ENCODE measurements at regions not wholly inside any gene's neighbourhood (a gene's known extent, or its start where the extent isn't known, plus 50 kb on each side); places are given as distances from the start of the nearest gene placed in this dataset.

DNA sequence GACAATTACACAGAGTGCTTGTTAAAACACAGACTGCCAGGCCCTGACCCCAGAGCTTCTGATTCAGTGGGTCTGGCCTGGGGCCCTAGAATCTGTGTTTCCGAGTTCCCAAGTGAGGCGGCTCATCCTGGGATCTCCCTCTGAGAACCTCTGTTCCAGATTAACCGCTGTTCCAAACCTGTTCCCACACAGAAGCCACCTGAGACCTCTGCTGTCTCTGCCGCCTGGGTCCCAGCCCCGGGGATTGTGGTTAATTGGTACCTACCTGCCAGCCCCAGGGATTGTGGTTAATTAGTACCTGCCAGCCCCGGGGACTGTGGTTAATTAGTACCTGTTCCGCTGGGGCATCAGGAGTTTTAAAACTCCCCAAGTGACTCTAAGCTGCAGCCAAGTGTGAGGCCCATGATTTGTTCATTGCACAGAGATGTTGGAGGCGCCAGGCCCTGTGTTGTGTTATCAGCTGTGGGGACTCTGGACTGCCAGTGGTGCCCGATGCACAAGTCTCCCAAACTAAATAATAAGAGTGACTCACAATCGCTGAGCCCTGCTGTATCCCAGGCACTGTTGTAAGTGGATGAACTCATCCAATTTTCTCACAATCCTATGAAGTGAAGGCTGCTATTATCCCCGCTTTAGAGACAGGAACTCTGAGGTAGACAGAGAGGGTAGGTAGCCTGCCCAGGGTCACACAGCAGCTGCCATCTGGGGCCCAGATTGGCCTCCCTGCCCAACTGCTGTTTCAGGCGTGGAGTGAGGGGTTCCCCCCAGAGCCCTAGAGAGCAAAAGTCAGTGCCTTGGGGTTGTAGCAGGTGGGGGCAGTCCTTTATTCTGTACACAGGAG, 219.7 kb downstream of the IRF8 start (continued):
- TF ChIP-seq BCL11A (IDR thresholded peaks at IDR 0.05; ENCODE audit: low read depth, low read length) (peak; percentile 99; the same call in 1 of the 2 replicates), BMI1 (IDR thresholded peaks at IDR 0.05; ENCODE audit: borderline replicate concordance) (peak; percentile 71; the same call in 1 of the 2 replicates), IKZF2 (IDR thresholded peaks at IDR 0.05) (peak; percentile 97 to 98), RBBP5 (conservative IDR thresholded peaks at IDR 0.05) (no peak), SMAD1 (IDR thresholded peaks at IDR 0.05; ENCODE audit: low read depth, partially characterized antibody) (peak; percentile 89), CHD1 (IDR thresholded peaks at IDR 0.05; ENCODE audit: low read depth, low read length) (no peak), CUX1 (IDR thresholded peaks at IDR 0.05; ENCODE audit: insufficient replicate concordance, low read depth, low read length) (no peak), IKZF1 (conservative IDR thresholded peaks at IDR 0.05) (peak; percentile 96), TCF3 (IDR thresholded peaks at IDR 0.05; ENCODE audit: borderline replicate concordance, insufficient read depth, low read depth, low read length) (0 out of 2 replicates have a peak, but pooled peaks have one; percentile 17), NR2F1 (conservative IDR thresholded peaks at IDR 0.05) (peak; percentile 92), ATF7 (IDR thresholded peaks at IDR 0.05; ENCODE audit: low read depth) (peak; percentile 71), ZNF24 (IDR thresholded peaks at IDR 0.05) (0 out of 2 replicates have a peak, but pooled peaks have one; percentile 37), EP300 (IDR thresholded peaks at IDR 0.05; ENCODE audit: borderline replicate concordance in 1 of 2, control insufficient read depth in 1 of 2, low read depth in 2 of 2, low read length in 2 of 2) (peak in 1 of 2 experiments; percentile 33; a peak in 1 of 4 replicates), FOS (IDR thresholded peaks at IDR 0.05; ENCODE audit: borderline replicate concordance, extremely low read depth, insufficient read length) (no peak), NBN (IDR thresholded peaks at IDR 0.05) (peak; percentile 71), SMARCA5 (IDR thresholded peaks at IDR 0.05) (peak; percentile 95)
- TF ChIP-seq, protein P1, sequence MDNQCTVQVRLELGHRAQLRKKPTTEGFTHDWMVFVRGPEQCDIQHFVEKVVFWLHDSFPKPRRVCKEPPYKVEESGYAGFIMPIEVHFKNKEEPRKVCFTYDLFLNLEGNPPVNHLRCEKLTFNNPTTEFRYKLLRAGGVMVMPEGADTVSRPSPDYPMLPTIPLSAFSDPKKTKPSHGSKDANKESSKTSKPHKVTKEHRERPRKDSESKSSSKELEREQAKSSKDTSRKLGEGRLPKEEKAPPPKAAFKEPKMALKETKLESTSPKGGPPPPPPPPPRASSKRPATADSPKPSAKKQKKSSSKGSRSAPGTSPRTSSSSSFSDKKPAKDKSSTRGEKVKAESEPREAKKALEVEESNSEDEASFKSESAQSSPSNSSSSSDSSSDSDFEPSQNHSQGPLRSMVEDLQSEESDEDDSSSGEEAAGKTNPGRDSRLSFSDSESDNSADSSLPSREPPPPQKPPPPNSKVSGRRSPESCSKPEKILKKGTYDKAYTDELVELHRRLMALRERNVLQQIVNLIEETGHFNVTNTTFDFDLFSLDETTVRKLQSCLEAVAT (IDR thresholded peaks at IDR 0.05), result peak; percentile 97
- TF ChIP-seq, protein P2, sequence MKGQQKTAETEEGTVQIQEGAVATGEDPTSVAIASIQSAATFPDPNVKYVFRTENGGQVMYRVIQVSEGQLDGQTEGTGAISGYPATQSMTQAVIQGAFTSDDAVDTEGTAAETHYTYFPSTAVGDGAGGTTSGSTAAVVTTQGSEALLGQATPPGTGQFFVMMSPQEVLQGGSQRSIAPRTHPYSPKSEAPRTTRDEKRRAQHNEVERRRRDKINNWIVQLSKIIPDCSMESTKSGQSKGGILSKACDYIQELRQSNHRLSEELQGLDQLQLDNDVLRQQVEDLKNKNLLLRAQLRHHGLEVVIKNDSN (IDR thresholded peaks at IDR 0.05; ENCODE audit: borderline replicate concordance, extremely low read length, insufficient read depth, low read depth, low read length), result no peak
- TF ChIP-seq, protein P3, sequence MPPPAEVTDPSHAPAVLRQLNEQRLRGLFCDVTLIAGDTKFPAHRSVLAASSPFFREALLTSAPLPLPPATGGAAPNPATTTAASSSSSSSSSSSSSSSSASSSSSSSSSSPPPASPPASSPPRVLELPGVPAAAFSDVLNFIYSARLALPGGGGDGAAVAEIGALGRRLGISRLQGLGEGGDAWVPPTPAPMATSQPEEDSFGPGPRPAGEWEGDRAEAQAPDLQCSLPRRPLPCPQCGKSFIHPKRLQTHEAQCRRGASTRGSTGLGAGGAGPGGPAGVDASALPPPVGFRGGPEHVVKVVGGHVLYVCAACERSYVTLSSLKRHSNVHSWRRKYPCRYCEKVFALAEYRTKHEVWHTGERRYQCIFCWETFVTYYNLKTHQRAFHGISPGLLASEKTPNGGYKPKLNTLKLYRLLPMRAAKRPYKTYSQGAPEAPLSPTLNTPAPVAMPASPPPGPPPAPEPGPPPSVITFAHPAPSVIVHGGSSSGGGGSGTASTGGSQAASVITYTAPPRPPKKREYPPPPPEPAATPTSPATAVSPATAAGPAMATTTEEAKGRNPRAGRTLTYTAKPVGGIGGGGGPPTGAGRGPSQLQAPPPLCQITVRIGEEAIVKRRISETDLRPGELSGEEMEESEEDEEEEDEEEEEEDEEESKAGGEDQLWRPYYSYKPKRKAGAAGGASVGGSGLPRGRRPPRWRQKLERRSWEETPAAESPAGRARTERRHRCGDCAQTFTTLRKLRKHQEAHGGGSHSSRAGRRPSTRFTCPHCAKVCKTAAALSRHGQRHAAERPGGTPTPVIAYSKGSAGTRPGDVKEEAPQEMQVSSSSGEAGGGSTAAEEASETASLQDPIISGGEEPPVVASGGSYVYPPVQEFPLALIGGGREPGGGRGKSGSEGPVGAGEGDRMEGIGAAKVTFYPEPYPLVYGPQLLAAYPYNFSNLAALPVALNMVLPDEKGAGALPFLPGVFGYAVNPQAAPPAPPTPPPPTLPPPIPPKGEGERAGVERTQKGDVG (CRISPR knock-in tag; IDR thresholded peaks at IDR 0.05), result no peak

Data from GM12878 (cell line).